Activated gamma-delta T cell treated with anti-CD3 and anti-CD28 coated beads, Interleukin-2, amount 50 U/mL, for 16 hours (primary cell): ENCODE measurements at regions not wholly inside any gene's neighbourhood (a gene's known extent, or its start where the extent isn't known, plus 50 kb on each side); places are given as distances from the start of the nearest gene placed in this dataset.

Experiments
- DNase-seq: peaks from one replicate; pipeline ENCODE4 v3.0.0-alpha.2; 2020; ENCODE audit warnings: low read depth

GRCh38 chr17:77651988-77652387 lies 306.5 kb upstream of the TNRC6C start:
- DNase-seq, result no peak

- no peak for DNase-seq
Measured at GRCh38 chr17:77654296-77654695, 304.2 kb upstream of the TNRC6C start.

GRCh38 chr17:77654850-77655249 lies 303.7 kb upstream of the TNRC6C start:
- no peak for DNase-seq

GRCh38 chr17:77656054-77656453 lies 302.4 kb upstream of the TNRC6C start:
- DNase-seq, result no peak

- DNase-seq, result no peak
Measured at GRCh38 chr17:77657839-77658238, 300.7 kb upstream of the TNRC6C start.

GRCh38 chr17:77660524-77660923 lies 298.0 kb upstream of the TNRC6C start:
- no peak for DNase-seq

GRCh38 chr17:77662833-77663232 lies 295.7 kb upstream of the TNRC6C start:
- DNase-seq, result no peak

GRCh38 chr17:77664097-77664729 lies 294.3 kb upstream of the TNRC6C start:
- no peak for DNase-seq

GRCh38 chr17:77665833-77666232 lies 292.7 kb upstream of the TNRC6C start:
- DNase-seq, result no peak

- DNase-seq, result no peak
Measured at GRCh38 chr17:77666462-77666861, 292.0 kb upstream of the TNRC6C start.

- peak; percentile 48 for DNase-seq
Measured at GRCh38 chr17:77666881-77667395, 291.6 kb upstream of the TNRC6C start.

GRCh38 chr17:77667478-77667877 lies 291.0 kb upstream of the TNRC6C start:
- DNase-seq, result no peak

GRCh38 chr17:77668518-77668917 lies 290.0 kb upstream of the TNRC6C start:
- no peak for DNase-seq

GRCh38 chr17:77670173-77670572 lies 288.3 kb upstream of the TNRC6C start:
- DNase-seq, result no peak

GRCh38 chr17:77674358-77674757 lies 284.1 kb upstream of the TNRC6C start:
- no peak for DNase-seq

- DNase-seq, result no peak
Measured at GRCh38 chr17:77675411-77675810, 283.1 kb upstream of the TNRC6C start.

GRCh38 chr17:77675816-77676215 lies 282.7 kb upstream of the TNRC6C start:
- DNase-seq, result no peak

- no peak for DNase-seq
Measured at GRCh38 chr17:77676237-77676661, 282.3 kb upstream of the TNRC6C start.

GRCh38 chr17:77677211-77677610 lies 281.3 kb upstream of the TNRC6C start:
- no peak for DNase-seq

- DNase-seq, result no peak
Measured at GRCh38 chr17:77677630-77678029, 280.9 kb upstream of the TNRC6C start.

GRCh38 chr17:77679589-77679988 lies 278.9 kb upstream of the TNRC6C start:
- no peak for DNase-seq

GRCh38 chr17:77681861-77682260 lies 276.6 kb upstream of the TNRC6C start:
- no peak for DNase-seq

GRCh38 chr17:77684803-77685798 lies 273.4 kb upstream of the TNRC6C start:
- DNase-seq, result no peak
